Ramos (cell line): ENCODE measurements at regions not wholly inside any gene's neighbourhood (a gene's known extent, or its start where the extent isn't known, plus 50 kb on each side); places are given as distances from the start of the nearest gene placed in this dataset.
"Not testable (repeated sequence)": the region's sequence is repeated elsewhere in the genome, so short reads cannot be mapped to it uniquely, and the experiment has no call there.

Experiments
- in situ Hi-C: fragments of 300-500 bp; cut with MboI; formaldehyde crosslinking; loops from one replicate; pipeline ENCODE4 v1.14.3; 2022; ENCODE audit warnings: low sequenced_read_pairs; ENCODE audit not compliant: unreplicated experiment

- in situ Hi-C loops: no loop called here
These were observed 79.3 kb upstream of the CD28 start for GRCh38 chr2:203626952-203627681.

- in situ Hi-C loops: no loop called here
These were observed 76.7 kb upstream of the CD28 start for GRCh38 chr2:203629699-203630098.

GRCh38 chr2:203631068-203631757, 75.2 kb upstream of the CD28 start:
- in situ Hi-C loops: no loop called here

GRCh38 chr2:203636588-203637470, 69.6 kb upstream of the CD28 start:
- in situ Hi-C loops: no loop called here

- in situ Hi-C loops: no loop called here
These were observed 68.8 kb upstream of the CD28 start for GRCh38 chr2:203637471-203638167.

GRCh38 chr2:203641865-203642264, 64.6 kb upstream of the CD28 start:
- in situ Hi-C loops: not testable (repeated sequence)

GRCh38 chr2:203642841-203643240, 63.6 kb upstream of the CD28 start:
- in situ Hi-C loops: not testable (repeated sequence)

- in situ Hi-C loops: no loop called here
These were observed 60.6 kb upstream of the CD28 start for GRCh38 chr2:203645831-203646230.

GRCh38 chr2:203646266-203646864, 60.1 kb upstream of the CD28 start:
- in situ Hi-C loops: no loop called here

- in situ Hi-C loops: no loop called here
These were observed 59.5 kb upstream of the CD28 start for GRCh38 chr2:203646961-203647360.

GRCh38 chr2:203647579-203647978, 58.9 kb upstream of the CD28 start:
- in situ Hi-C loops: no loop called here

GRCh38 chr2:203648273-203648672, 58.2 kb upstream of the CD28 start:
- in situ Hi-C loops: no loop called here

- in situ Hi-C loops: no loop called here
These were observed 57.1 kb upstream of the CD28 start for GRCh38 chr2:203649176-203649814.

- in situ Hi-C loops: loop anchor here (25.0 kb wide), 1 partner anchor 414 kb away; the partner anchor contains the start of gene CYP20A1
These were observed 55.4 kb upstream of the CD28 start for GRCh38 chr2:203650860-203651613.

GRCh38 chr2:203651621-203652020, 54.8 kb upstream of the CD28 start:
- in situ Hi-C loops: loop anchor here (25.0 kb wide), 1 partner anchor 414 kb away; the partner anchor contains the start of gene CYP20A1

GRCh38 chr2:203654826-203655225, 51.6 kb upstream of the CD28 start:
- in situ Hi-C loops: loop anchor here (25.0 kb wide), 1 partner anchor 418 kb away; the partner anchor contains the start of gene CYP20A1

GRCh38 chr2:203656522-203657287, 49.7 kb upstream of the CD28 start:
- in situ Hi-C loops: loop anchor here (25.0 kb wide), 1 partner anchor 419 kb away; the partner anchor contains the start of gene CYP20A1
